ENCODE measurements at regions not wholly inside any gene's neighbourhood (a gene's known extent, or its start where the extent isn't known, plus 50 kb on each side); places are given as distances from the start of the nearest gene placed in this dataset.

DNA sequence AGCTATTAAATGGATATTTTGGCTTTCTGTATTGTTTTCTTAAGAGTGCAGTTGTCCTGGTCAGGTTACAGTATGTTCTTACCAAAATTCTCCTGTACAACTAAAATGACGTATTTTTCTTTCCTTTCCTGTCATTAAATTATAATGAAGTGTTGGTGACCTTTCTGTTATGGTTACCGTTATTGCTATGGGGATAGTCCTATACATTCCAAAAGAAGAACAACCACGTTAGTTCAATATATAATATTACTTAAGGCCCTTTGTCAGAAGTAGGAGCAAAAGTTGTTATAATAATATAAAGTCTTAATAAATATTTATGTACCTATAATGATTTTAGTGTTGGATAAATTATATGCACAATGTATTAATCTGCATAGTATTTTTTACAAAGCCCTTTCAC is 82.4 kb upstream of the NREP start:
- TF ChIP-seq, protein P1, sequence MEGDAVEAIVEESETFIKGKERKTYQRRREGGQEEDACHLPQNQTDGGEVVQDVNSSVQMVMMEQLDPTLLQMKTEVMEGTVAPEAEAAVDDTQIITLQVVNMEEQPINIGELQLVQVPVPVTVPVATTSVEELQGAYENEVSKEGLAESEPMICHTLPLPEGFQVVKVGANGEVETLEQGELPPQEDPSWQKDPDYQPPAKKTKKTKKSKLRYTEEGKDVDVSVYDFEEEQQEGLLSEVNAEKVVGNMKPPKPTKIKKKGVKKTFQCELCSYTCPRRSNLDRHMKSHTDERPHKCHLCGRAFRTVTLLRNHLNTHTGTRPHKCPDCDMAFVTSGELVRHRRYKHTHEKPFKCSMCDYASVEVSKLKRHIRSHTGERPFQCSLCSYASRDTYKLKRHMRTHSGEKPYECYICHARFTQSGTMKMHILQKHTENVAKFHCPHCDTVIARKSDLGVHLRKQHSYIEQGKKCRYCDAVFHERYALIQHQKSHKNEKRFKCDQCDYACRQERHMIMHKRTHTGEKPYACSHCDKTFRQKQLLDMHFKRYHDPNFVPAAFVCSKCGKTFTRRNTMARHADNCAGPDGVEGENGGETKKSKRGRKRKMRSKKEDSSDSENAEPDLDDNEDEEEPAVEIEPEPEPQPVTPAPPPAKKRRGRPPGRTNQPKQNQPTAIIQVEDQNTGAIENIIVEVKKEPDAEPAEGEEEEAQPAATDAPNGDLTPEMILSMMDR (IDR thresholded peaks at IDR 0.05; ENCODE audit: insufficient read depth, low read depth, low read length) = no peak
- no peak for TF ChIP-seq EZH2 (IDR thresholded peaks at IDR 0.05; ENCODE audit: insufficient read depth, low read length)

Data from astrocyte (in vitro differentiated cells and primary cell).